SU-DHL-6 (cell line): ENCODE measurements at regions not wholly inside any gene's neighbourhood (a gene's known extent, or its start where the extent isn't known, plus 50 kb on each side); places are given as distances from the start of the nearest gene placed in this dataset.

Source experiments
- EZH2phosphoT487 ChIP-seq: fragments of 200-600 bp; sonication (generic), shearing (Covaris generic); conservative IDR thresholded peaks from 2 replicates; pipeline ENCODE4 v1.6.1; 2018; ENCODE audit warnings: mild to moderate bottlenecking, antibody characterized with exemption, low read length, moderate library complexity, mixed read lengths
- TF ChIP-seq, protein P1 (sequence below): fragments of 200-600 bp; sonication (generic); IDR thresholded peaks from one replicate; pipeline ENCODE4 v1.5.1; 2017; ENCODE audit warnings: antibody characterized with exemption, mild to moderate bottlenecking, low read length, moderate library complexity; ENCODE audit not compliant: insufficient read depth, poor library complexity, severe bottlenecking

DNA sequence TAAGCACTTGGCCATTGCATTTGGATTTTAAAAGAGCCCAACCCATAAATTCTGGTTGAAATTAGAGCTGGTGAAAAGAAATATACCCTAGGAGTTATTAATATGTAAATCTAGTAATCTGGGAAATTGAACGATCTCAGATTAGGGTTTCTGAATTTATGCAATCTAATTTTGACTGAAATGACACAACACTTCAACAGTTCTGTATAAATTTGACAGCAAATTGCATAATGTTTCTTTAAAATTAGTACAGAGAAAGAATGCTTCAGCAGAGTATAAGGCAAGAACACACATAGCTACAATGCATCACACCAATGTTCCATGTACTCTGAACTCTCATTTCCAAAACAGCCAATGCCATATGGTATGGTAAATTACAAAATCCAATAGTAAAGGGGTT, 201.5 kb upstream of the ITGA4 start:
- TF ChIP-seq, protein P1, sequence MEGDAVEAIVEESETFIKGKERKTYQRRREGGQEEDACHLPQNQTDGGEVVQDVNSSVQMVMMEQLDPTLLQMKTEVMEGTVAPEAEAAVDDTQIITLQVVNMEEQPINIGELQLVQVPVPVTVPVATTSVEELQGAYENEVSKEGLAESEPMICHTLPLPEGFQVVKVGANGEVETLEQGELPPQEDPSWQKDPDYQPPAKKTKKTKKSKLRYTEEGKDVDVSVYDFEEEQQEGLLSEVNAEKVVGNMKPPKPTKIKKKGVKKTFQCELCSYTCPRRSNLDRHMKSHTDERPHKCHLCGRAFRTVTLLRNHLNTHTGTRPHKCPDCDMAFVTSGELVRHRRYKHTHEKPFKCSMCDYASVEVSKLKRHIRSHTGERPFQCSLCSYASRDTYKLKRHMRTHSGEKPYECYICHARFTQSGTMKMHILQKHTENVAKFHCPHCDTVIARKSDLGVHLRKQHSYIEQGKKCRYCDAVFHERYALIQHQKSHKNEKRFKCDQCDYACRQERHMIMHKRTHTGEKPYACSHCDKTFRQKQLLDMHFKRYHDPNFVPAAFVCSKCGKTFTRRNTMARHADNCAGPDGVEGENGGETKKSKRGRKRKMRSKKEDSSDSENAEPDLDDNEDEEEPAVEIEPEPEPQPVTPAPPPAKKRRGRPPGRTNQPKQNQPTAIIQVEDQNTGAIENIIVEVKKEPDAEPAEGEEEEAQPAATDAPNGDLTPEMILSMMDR, result no peak
- TF ChIP-seq EZH2phosphoT487, result no peak
